ENCODE measurements at regions not wholly inside any gene's neighbourhood (a gene's known extent, or its start where the extent isn't known, plus 50 kb on each side); places are given as distances from the start of the nearest gene placed in this dataset.

DNA sequence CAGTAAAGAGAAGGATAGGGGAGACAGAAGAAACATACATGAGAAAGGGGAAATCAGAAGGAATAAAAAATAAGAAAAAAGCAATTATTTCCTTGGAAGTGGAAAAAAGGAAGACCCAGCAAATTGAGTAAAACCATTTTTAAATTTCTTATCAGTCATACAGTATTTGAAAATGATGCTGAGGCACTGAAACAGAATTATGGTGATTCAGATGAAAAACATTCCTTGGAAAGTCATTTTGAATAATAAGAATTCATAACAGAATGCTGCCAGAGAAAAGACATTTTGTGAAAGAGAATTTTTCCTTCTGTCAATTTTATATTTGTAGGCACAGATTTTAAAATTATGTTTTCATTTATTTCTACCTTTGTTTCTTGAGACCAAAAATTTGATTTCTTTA, 895.5 kb upstream of the EPHA5 start:
- TF ChIP-seq, protein P1, sequence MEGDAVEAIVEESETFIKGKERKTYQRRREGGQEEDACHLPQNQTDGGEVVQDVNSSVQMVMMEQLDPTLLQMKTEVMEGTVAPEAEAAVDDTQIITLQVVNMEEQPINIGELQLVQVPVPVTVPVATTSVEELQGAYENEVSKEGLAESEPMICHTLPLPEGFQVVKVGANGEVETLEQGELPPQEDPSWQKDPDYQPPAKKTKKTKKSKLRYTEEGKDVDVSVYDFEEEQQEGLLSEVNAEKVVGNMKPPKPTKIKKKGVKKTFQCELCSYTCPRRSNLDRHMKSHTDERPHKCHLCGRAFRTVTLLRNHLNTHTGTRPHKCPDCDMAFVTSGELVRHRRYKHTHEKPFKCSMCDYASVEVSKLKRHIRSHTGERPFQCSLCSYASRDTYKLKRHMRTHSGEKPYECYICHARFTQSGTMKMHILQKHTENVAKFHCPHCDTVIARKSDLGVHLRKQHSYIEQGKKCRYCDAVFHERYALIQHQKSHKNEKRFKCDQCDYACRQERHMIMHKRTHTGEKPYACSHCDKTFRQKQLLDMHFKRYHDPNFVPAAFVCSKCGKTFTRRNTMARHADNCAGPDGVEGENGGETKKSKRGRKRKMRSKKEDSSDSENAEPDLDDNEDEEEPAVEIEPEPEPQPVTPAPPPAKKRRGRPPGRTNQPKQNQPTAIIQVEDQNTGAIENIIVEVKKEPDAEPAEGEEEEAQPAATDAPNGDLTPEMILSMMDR (IDR thresholded peaks at IDR 0.05; ENCODE audit: extremely low read depth in 1 of 2, insufficient read depth in 1 of 2, low read depth in 1 of 2, low read length in 2 of 2) = no peak
- TF ChIP-seq MYC (IDR thresholded peaks at IDR 0.05; ENCODE audit: low read depth, low read length) = no peak
- no peak for TF ChIP-seq GATA2 (IDR thresholded peaks at IDR 0.05; ENCODE audit: insufficient read depth, insufficient read length, low read depth, low read length)
- no peak for TF ChIP-seq FOS (IDR thresholded peaks at IDR 0.05; ENCODE audit: borderline replicate concordance, insufficient read depth, low read length)
- no peak for TF ChIP-seq JUN (IDR thresholded peaks at IDR 0.05; ENCODE audit: borderline replicate concordance, insufficient read depth, insufficient read length, low read depth)
- TF ChIP-seq EZH2 (IDR thresholded peaks at IDR 0.05; ENCODE audit: borderline replicate concordance, low read depth, low read length, severe bottlenecking) = no peak
- no peak for TF ChIP-seq POLR2A (IDR thresholded peaks at IDR 0.05; ENCODE audit: low read depth, low read length)
- TF ChIP-seq, protein P2, sequence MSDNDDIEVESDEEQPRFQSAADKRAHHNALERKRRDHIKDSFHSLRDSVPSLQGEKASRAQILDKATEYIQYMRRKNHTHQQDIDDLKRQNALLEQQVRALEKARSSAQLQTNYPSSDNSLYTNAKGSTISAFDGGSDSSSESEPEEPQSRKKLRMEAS (IDR thresholded peaks at IDR 0.05; ENCODE audit: insufficient read depth, insufficient read length) = no peak
- TF ChIP-seq POLR2AphosphoS5 (IDR thresholded peaks at IDR 0.05; ENCODE audit: insufficient read depth, low read depth, low read length) = no peak
- Histone ChIP-seq H3K9ac (replicated peaks; ENCODE audit: extremely low read depth, insufficient read depth, low read length) (no peak overlapping the region), H3K4me1 (ENCODE audit: control insufficient read depth, extremely low read depth, insufficient read depth, low read length) (no peaks in the 10 kb centered on the region), H2AFZ (ENCODE audit: low read depth, low read length) (no peak overlapping the region), H4K20me1 (replicated peaks; ENCODE audit: control insufficient read depth, extremely low read depth, insufficient read depth, low read length) (no peaks in the 10 kb centered on the region), H3K9me1 (replicated peaks; ENCODE audit: control insufficient read depth, extremely low read depth, insufficient read depth, low read length) (no peaks in the 10 kb centered on the region), H3K9me3 (replicated peaks; ENCODE audit: control insufficient read depth, insufficient read depth, low read length) (no peaks in the 10 kb centered on the region), H3K4me2 (ENCODE audit: insufficient read depth, low read length) (no peak overlapping the region), H3K27me3 (ENCODE audit: control insufficient read depth in 2 of 2, insufficient read depth in 2 of 2, low read length in 2 of 2) (no peaks in the 10 kb centered on the region), H3K4me3 (replicated peaks in 1 of 3; ENCODE audit: insufficient read depth in 1 of 3, low read depth in 1 of 3, low read length in 3 of 3) (no peak overlapping the region), H3K79me2 (ENCODE audit: control insufficient read depth, insufficient read depth, low read length) (no peaks in the 10 kb centered on the region), H3K27ac (ENCODE audit: insufficient read depth, low read depth, low read length) (no peak overlapping the region), H3K36me3 (ENCODE audit: control insufficient read depth in 2 of 2, extremely low read depth in 1 of 2, insufficient read depth in 2 of 2, low read length in 2 of 2) (no peaks in the 10 kb centered on the region)
- FAIRE-seq (no peak), DNase-seq (ENCODE audit: low read depth, low spot score) (no peak)
- POLR2A ChIA-PET = no interaction called here
- BruUV-seq (replicated peaks) = no TSS peak
- intact Hi-C loops (cut with micrococcal nuclease) = no loop called here
- dilution Hi-C loops (cut with MboI; ENCODE audit: extremely low pct_ligation_motif_present, low sequenced_read_pairs) = no loop called here
- CTCF ChIA-PET = no interaction called here

Measured in endothelial cell of umbilical vein (primary cell).